D721Med (cell line): ENCODE measurements at regions not wholly inside any gene's neighbourhood (a gene's known extent, or its start where the extent isn't known, plus 50 kb on each side); places are given as distances from the start of the nearest gene placed in this dataset.

Experiments
- DNase-seq: peaks from one replicate; pipeline ENCODE4 v3.0.0; 2011; ENCODE audit warnings: low spot score; ENCODE audit not compliant: insufficient read length
- FAIRE-seq: peaks from 2 replicates; lab custom pipeline; 2011; peaks lifted over from hg19 to GRCh38; lab: Jason Lieb, UNC
- TF ChIP-seq, protein P1 (sequence below): IDR thresholded peaks from 2 replicates; pipeline ENCODE4 v1.5.1; 2012; ENCODE audit warnings: mild to moderate bottlenecking, control low read depth; ENCODE audit not compliant: insufficient read depth; ENCODE audit errors: missing control alignments

DNA sequence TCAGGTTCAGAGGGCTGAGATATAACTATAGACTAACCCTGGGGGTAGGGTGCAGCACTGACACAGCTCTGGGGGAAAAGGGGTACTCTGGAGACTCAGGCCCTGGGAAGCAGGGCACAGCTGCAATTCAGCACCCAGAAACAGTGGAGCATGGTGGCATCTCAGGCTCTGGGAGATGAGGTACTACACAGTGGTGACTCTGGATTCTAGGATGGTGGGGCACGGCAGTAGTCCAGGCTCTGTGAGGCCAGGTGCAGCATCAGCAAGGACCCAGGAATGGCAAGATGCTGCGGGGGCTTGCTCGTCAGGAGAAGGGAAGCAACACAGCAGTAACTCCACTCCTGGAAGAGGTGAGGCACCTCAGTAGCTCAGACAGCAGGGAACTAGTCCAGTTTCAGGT, 271.5 kb upstream of the MOCS1 start:
- FAIRE-seq (no peak), DNase-seq (no peak)
- TF ChIP-seq, protein P1, sequence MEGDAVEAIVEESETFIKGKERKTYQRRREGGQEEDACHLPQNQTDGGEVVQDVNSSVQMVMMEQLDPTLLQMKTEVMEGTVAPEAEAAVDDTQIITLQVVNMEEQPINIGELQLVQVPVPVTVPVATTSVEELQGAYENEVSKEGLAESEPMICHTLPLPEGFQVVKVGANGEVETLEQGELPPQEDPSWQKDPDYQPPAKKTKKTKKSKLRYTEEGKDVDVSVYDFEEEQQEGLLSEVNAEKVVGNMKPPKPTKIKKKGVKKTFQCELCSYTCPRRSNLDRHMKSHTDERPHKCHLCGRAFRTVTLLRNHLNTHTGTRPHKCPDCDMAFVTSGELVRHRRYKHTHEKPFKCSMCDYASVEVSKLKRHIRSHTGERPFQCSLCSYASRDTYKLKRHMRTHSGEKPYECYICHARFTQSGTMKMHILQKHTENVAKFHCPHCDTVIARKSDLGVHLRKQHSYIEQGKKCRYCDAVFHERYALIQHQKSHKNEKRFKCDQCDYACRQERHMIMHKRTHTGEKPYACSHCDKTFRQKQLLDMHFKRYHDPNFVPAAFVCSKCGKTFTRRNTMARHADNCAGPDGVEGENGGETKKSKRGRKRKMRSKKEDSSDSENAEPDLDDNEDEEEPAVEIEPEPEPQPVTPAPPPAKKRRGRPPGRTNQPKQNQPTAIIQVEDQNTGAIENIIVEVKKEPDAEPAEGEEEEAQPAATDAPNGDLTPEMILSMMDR: no peak

DNA sequence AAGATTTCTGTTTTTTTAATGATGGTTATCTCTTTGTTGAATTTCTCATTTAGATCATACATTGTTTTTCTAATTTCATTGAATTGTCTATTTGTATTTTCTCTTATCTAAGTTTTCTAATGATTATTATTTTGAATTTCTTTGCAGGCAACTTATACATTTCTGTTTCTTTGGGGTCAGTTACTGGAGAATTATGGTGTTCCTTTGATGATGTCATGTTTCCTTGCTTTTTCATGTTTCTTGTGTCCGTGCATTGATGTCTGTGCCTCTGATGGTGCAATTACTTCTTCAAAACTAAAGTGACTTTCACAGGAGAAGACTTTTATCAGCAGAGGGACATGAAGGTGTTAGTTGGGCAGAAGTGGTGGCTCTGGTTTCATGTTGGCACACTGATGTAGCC, 270.7 kb upstream of the MOCS1 start:
- TF ChIP-seq, protein P1: no peak
- DNase-seq: no peak
- FAIRE-seq: no peak

- FAIRE-seq: no peak
- TF ChIP-seq, protein P1: no peak
- no peak for DNase-seq
Observed at GRCh38 chr6:40197371-40197770, 263.1 kb upstream of the MOCS1 start.

GRCh38 chr6:40196135-40196518, 261.9 kb upstream of the MOCS1 start:
- no peak for DNase-seq
- no peak for FAIRE-seq
- TF ChIP-seq, protein P1: no peak

GRCh38 chr6:40195428-40196134, 261.3 kb upstream of the MOCS1 start:
- no peak for DNase-seq
- TF ChIP-seq, protein P1: no peak
- no peak for FAIRE-seq

DNA sequence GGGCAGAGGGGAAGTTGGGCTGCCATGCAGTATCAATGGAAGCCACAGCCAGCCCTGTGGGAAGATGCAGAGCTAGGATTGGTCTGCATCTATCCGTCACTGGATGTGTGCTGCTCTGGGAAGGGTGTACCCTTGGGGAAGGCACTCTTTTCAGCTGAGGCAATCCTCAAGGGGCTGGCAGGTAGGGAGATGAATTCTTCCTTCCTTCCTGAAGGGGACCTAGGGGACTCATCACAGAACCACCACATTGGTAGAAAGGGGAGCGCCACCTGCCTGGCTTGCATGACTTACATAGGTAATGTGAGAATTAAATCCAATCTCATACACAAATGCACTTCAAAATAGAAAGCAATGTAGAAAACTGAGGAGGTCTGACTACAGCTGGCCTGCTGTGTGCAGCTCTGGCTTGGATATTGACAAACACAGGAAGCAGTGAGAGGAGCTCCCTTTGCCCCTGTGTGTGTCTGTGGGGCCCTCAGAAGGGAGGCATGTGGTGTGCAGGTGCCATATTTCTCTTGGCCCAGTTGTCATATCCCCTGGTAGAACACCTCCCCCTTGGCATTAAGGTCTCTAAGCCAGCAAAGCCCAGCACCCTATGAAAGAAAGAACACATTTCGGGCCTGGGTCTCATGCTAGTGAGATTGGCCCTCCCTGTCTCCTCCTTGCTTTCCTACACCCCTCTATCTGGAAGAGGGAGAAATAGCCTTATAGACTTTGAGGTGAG, 260.3 kb upstream of the MOCS1 start:
- no peak for DNase-seq
- no peak for FAIRE-seq
- TF ChIP-seq, protein P1: no peak

GRCh38 chr6:40192516-40192915, 258.3 kb upstream of the MOCS1 start:
- FAIRE-seq (no peak), DNase-seq (no peak)
- TF ChIP-seq, protein P1: no peak
